ENCODE measurements at regions not wholly inside any gene's neighbourhood (a gene's known extent, or its start where the extent isn't known, plus 50 kb on each side); places are given as distances from the start of the nearest gene placed in this dataset.

DNA sequence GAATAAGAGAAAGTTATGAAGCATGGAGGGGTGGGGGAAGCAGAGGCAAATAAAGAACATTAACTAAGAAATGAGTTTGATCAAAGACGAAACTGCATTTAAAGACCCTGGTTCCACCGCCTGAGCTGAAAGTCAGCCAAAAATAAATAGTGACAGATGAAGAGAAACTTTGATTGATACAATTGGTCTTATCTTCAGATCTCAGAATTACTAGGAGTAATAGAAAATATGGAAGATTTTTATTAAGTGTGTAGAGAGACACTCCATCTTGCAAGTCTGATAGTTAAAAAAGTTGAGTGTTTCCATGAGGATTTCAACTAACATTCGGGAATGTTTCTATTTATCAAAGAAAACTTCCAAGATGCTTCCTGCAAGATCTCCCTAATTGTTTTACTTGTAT lies 418.2 kb upstream of the ADGRL2 start:
- H3K4me1 ChIP-seq (ENCODE audit: control insufficient read depth, insufficient read depth, low read length, poor library complexity, severe bottlenecking), result no peaks in the 10 kb centered on the region
- H3K27ac ChIP-seq (ENCODE audit: low read depth, low read length, severe bottlenecking), result no peak overlapping the region
- H3K4me3 ChIP-seq (ENCODE audit: extremely low read depth, insufficient read depth, low read length, poor library complexity, severe bottlenecking), result no peak overlapping the region
- H3K36me3 ChIP-seq (ENCODE audit: control insufficient read depth, insufficient read depth, low read length), result no peaks in the 10 kb centered on the region
- no peaks in the 10 kb centered on the region for H3K9me3 ChIP-seq (ENCODE audit: control insufficient read depth, low read length)
- 71 to 100% methylated on average over 1 to 2 of the region's 3 CpGs for WGBS, 2 experiments (ENCODE audit: insufficient coverage in 2 of 2)

- no CpG with 5 or more reads among the region's 5 CpGs for WGBS, 2 experiments (ENCODE audit: insufficient coverage in 2 of 2)
- Histone ChIP-seq H3K36me3 (ENCODE audit: control insufficient read depth, insufficient read depth, low read length) (no peaks in the 10 kb centered on the region), H3K4me1 (ENCODE audit: control insufficient read depth, insufficient read depth, low read length, poor library complexity, severe bottlenecking) (no peaks in the 10 kb centered on the region), H3K27ac (ENCODE audit: low read depth, low read length, severe bottlenecking) (no peak overlapping the region), H3K4me3 (ENCODE audit: extremely low read depth, insufficient read depth, low read length, poor library complexity, severe bottlenecking) (no peak overlapping the region), H3K9me3 (ENCODE audit: control insufficient read depth, low read length) (no peaks in the 10 kb centered on the region)
Measured at GRCh38 chr1:81381881-81382280, 418.9 kb upstream of the ADGRL2 start.

- WGBS, 2 experiments (ENCODE audit: insufficient coverage in 2 of 2), result no CpG with 5 or more reads among the region's 1 CpG
- no peaks in the 10 kb centered on the region for H3K9me3 ChIP-seq (ENCODE audit: control insufficient read depth, low read length)
- no peak overlapping the region for H3K4me3 ChIP-seq (ENCODE audit: extremely low read depth, insufficient read depth, low read length, poor library complexity, severe bottlenecking)
- H3K4me1 ChIP-seq (ENCODE audit: control insufficient read depth, insufficient read depth, low read length, poor library complexity, severe bottlenecking), result no peaks in the 10 kb centered on the region
- H3K36me3 ChIP-seq (ENCODE audit: control insufficient read depth, insufficient read depth, low read length), result no peaks in the 10 kb centered on the region
- H3K27ac ChIP-seq (ENCODE audit: low read depth, low read length, severe bottlenecking), result no peak overlapping the region
Measured at GRCh38 chr1:81380436-81380835, 420.3 kb upstream of the ADGRL2 start.

DNA sequence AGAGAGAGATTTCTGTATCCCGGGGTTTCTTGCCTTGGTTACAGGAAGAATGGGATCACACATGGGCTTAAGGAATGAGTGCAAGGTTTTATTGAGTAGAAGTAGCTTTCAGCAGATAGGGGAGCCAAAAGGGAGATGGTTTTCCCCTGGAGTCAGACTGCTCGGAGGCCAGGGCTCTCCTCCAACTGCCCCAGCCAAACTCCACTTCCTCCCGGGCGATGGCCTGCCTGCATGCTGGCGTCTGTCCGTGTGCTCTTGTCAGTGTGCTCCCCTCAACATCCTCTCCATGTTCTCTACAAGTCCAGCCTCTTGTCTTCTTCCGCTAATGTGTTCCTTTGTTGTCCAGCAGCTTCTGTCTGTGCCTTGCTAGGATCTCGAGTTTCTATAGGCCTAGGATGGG lies 421.3 kb upstream of the ADGRL2 start:
- H3K4me3 ChIP-seq (ENCODE audit: extremely low read depth, insufficient read depth, low read length, poor library complexity, severe bottlenecking), result no peak overlapping the region
- no peaks in the 10 kb centered on the region for H3K9me3 ChIP-seq (ENCODE audit: control insufficient read depth, low read length)
- 89 to 95% methylated on average over 3 to 7 of the region's 8 CpGs for WGBS, 2 experiments (ENCODE audit: insufficient coverage in 2 of 2)
- no peaks in the 10 kb centered on the region for H3K36me3 ChIP-seq (ENCODE audit: control insufficient read depth, insufficient read depth, low read length)
- no peak overlapping the region for H3K27ac ChIP-seq (ENCODE audit: low read depth, low read length, severe bottlenecking)
- H3K4me1 ChIP-seq (ENCODE audit: control insufficient read depth, insufficient read depth, low read length, poor library complexity, severe bottlenecking), result no peaks in the 10 kb centered on the region

DNA sequence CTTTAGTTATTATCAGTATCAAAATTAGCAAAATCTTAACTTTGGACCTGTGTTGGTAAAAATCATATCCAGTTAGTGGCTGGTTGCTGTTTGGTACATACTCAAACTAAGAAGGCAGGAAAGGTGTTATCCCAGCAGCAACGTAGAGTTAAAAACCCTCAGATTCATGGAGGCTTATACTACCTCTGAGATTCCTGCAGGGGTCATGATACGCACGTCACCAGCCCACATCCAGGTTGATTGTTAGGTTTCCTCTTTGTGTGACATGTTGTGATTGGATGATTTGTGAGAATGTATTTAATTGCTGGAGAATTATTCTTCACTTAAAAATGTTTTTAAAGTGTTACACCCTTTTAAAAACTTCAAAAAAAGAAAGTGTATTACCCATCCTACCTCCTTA lies 423.3 kb upstream of the ADGRL2 start:
- H3K27ac ChIP-seq (ENCODE audit: low read depth, low read length, severe bottlenecking), result no peak overlapping the region
- 80 to 100% methylated on average over 1 to 3 of the region's 3 CpGs for WGBS, 2 experiments (ENCODE audit: insufficient coverage in 2 of 2)
- H3K4me1 ChIP-seq (ENCODE audit: control insufficient read depth, insufficient read depth, low read length, poor library complexity, severe bottlenecking), result no peaks in the 10 kb centered on the region
- H3K4me3 ChIP-seq (ENCODE audit: extremely low read depth, insufficient read depth, low read length, poor library complexity, severe bottlenecking), result no peak overlapping the region
- no peaks in the 10 kb centered on the region for H3K9me3 ChIP-seq (ENCODE audit: control insufficient read depth, low read length)
- H3K36me3 ChIP-seq (ENCODE audit: control insufficient read depth, insufficient read depth, low read length), result no peaks in the 10 kb centered on the region

GRCh38 chr1:81375884-81376548 lies 424.7 kb upstream of the ADGRL2 start:
- Histone ChIP-seq H3K27ac (ENCODE audit: low read depth, low read length, severe bottlenecking) (no peak overlapping the region), H3K36me3 (ENCODE audit: control insufficient read depth, insufficient read depth, low read length) (no peaks in the 10 kb centered on the region), H3K4me1 (ENCODE audit: control insufficient read depth, insufficient read depth, low read length, poor library complexity, severe bottlenecking) (no peaks in the 10 kb centered on the region), H3K4me3 (ENCODE audit: extremely low read depth, insufficient read depth, low read length, poor library complexity, severe bottlenecking) (no peak overlapping the region), H3K9me3 (ENCODE audit: control insufficient read depth, low read length) (no peaks in the 10 kb centered on the region)
- 92 to 97% methylated on average over 5 of the region's 5 CpGs for WGBS, 2 experiments (ENCODE audit: insufficient coverage in 2 of 2)

- no peaks in the 10 kb centered on the region for H3K36me3 ChIP-seq (ENCODE audit: control insufficient read depth, insufficient read depth, low read length)
- 93 to 96% methylated on average over 4 of the region's 5 CpGs for WGBS, 2 experiments (ENCODE audit: insufficient coverage in 2 of 2)
- H3K4me3 ChIP-seq (ENCODE audit: extremely low read depth, insufficient read depth, low read length, poor library complexity, severe bottlenecking), result no peak overlapping the region
- H3K4me1 ChIP-seq (ENCODE audit: control insufficient read depth, insufficient read depth, low read length, poor library complexity, severe bottlenecking), result no peaks in the 10 kb centered on the region
- H3K9me3 ChIP-seq (ENCODE audit: control insufficient read depth, low read length), result no peaks in the 10 kb centered on the region
- H3K27ac ChIP-seq (ENCODE audit: low read depth, low read length, severe bottlenecking), result no peak overlapping the region
Measured at GRCh38 chr1:81374481-81374880, 426.3 kb upstream of the ADGRL2 start.

GRCh38 chr1:81371864-81372263 lies 428.9 kb upstream of the ADGRL2 start:
- Histone ChIP-seq H3K4me1 (ENCODE audit: control insufficient read depth, insufficient read depth, low read length, poor library complexity, severe bottlenecking) (no peaks in the 10 kb centered on the region), H3K36me3 (ENCODE audit: control insufficient read depth, insufficient read depth, low read length) (no peaks in the 10 kb centered on the region), H3K9me3 (ENCODE audit: control insufficient read depth, low read length) (no peaks in the 10 kb centered on the region), H3K4me3 (ENCODE audit: extremely low read depth, insufficient read depth, low read length, poor library complexity, severe bottlenecking) (no peak overlapping the region), H3K27ac (ENCODE audit: low read depth, low read length, severe bottlenecking) (no peak overlapping the region)
- WGBS, 2 experiments (ENCODE audit: insufficient coverage in 2 of 2), result 100% methylated on average over 1 of the region's 3 CpGs; no CpG with 5 or more reads in 1 of the 2 experiments

GRCh38 chr1:81369833-81370232 lies 430.9 kb upstream of the ADGRL2 start:
- no peak overlapping the region for H3K4me3 ChIP-seq (ENCODE audit: extremely low read depth, insufficient read depth, low read length, poor library complexity, severe bottlenecking)
- no peaks in the 10 kb centered on the region for H3K36me3 ChIP-seq (ENCODE audit: control insufficient read depth, insufficient read depth, low read length)
- H3K4me1 ChIP-seq (ENCODE audit: control insufficient read depth, insufficient read depth, low read length, poor library complexity, severe bottlenecking), result no peaks in the 10 kb centered on the region
- no peaks in the 10 kb centered on the region for H3K9me3 ChIP-seq (ENCODE audit: control insufficient read depth, low read length)
- no peak overlapping the region for H3K27ac ChIP-seq (ENCODE audit: low read depth, low read length, severe bottlenecking)

- Histone ChIP-seq H3K9me3 (ENCODE audit: control insufficient read depth, low read length) (no peaks in the 10 kb centered on the region), H3K4me3 (ENCODE audit: extremely low read depth, insufficient read depth, low read length, poor library complexity, severe bottlenecking) (no peak overlapping the region), H3K4me1 (ENCODE audit: control insufficient read depth, insufficient read depth, low read length, poor library complexity, severe bottlenecking) (no peaks in the 10 kb centered on the region), H3K36me3 (ENCODE audit: control insufficient read depth, insufficient read depth, low read length) (no peaks in the 10 kb centered on the region), H3K27ac (ENCODE audit: low read depth, low read length, severe bottlenecking) (no peak overlapping the region)
Measured at GRCh38 chr1:81366173-81366572, 434.6 kb upstream of the ADGRL2 start.

DNA sequence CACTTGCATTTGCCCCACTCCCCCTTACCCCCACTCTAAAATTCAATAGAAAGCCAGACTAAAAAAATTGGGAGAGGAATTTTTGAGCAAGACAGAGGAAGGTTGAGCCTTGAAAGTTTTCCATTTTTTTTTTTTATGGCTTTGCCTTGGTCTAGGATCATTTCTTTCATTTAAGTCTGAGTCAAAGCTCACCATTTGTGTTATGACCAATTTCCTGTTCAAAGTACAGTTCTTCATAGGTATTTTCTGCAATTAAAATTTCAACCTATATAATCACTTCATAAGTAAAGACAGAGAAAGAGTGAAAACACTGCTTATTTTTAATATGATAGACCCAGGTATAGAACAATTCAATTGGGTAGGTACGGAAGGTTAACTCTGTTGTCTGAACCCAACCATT lies 436.6 kb upstream of the ADGRL2 start:
- H3K36me3 ChIP-seq (ENCODE audit: control insufficient read depth, insufficient read depth, low read length), result no peaks in the 10 kb centered on the region
- no peak overlapping the region for H3K27ac ChIP-seq (ENCODE audit: low read depth, low read length, severe bottlenecking)
- WGBS, 2 experiments (ENCODE audit: insufficient coverage in 2 of 2), result no CpG with 5 or more reads among the region's 1 CpG
- no peaks in the 10 kb centered on the region for H3K9me3 ChIP-seq (ENCODE audit: control insufficient read depth, low read length)
- H3K4me3 ChIP-seq (ENCODE audit: extremely low read depth, insufficient read depth, low read length, poor library complexity, severe bottlenecking), result no peak overlapping the region
- H3K4me1 ChIP-seq (ENCODE audit: control insufficient read depth, insufficient read depth, low read length, poor library complexity, severe bottlenecking), result no peaks in the 10 kb centered on the region
